HuH-7.5 (cell line): ENCODE measurements at regions not wholly inside any gene's neighbourhood (a gene's known extent, or its start where the extent isn't known, plus 50 kb on each side); places are given as distances from the start of the nearest gene placed in this dataset.
"Not testable (repeated sequence)": the region's sequence is repeated elsewhere in the genome, so short reads cannot be mapped to it uniquely, and the experiment has no call there.

Source experiments
- DNase-seq: peaks from one replicate; pipeline ENCODE4 v3.0.0; 2011; ENCODE audit warnings: low spot score

- no peak for DNase-seq
Measured at GRCh38 chr1:182003953-182004586, 57.4 kb downstream of the ZNF648 start.

- DNase-seq: no peak
Measured at GRCh38 chr1:182003025-182003725, 58.3 kb downstream of the ZNF648 start.

GRCh38 chr1:182002570-182002969 lies 58.9 kb downstream of the ZNF648 start:
- DNase-seq: no peak

- no peak for DNase-seq
Measured at GRCh38 chr1:181998858-181999257, 62.7 kb downstream of the ZNF648 start.

GRCh38 chr1:181992072-181992471 lies 69.4 kb downstream of the ZNF648 start:
- DNase-seq: no peak

GRCh38 chr1:181990728-181991127 lies 70.8 kb downstream of the ZNF648 start:
- no peak for DNase-seq

- no peak for DNase-seq
Measured at GRCh38 chr1:181989261-181989920, 72.1 kb downstream of the ZNF648 start.

- no peak for DNase-seq
Measured at GRCh38 chr1:181987996-181988395, 73.5 kb downstream of the ZNF648 start.

GRCh38 chr1:181987334-181987895 lies 74.1 kb downstream of the ZNF648 start:
- DNase-seq: no peak

- no peak for DNase-seq
Measured at GRCh38 chr1:181986907-181987305, 74.6 kb downstream of the ZNF648 start.

- DNase-seq: no peak
Measured at GRCh38 chr1:181985936-181986906, 75.3 kb downstream of the ZNF648 start.

- no peak for DNase-seq
Measured at GRCh38 chr1:181985281-181985680, 76.2 kb downstream of the ZNF648 start.

- DNase-seq: no peak
Measured at GRCh38 chr1:181984006-181984405, 77.5 kb downstream of the ZNF648 start.

GRCh38 chr1:181981821-181982220 lies 79.7 kb downstream of the ZNF648 start:
- no peak for DNase-seq

GRCh38 chr1:181972256-181972655 lies 89.3 kb downstream of the ZNF648 start:
- DNase-seq: no peak

GRCh38 chr1:181971424-181971823 lies 90.1 kb downstream of the ZNF648 start:
- no peak for DNase-seq

GRCh38 chr1:181969902-181970301 lies 91.6 kb downstream of the ZNF648 start:
- DNase-seq: no peak

- not testable (repeated sequence) for DNase-seq
Measured at GRCh38 chr1:181954696-181955095, 106.8 kb downstream of the ZNF648 start.

- not testable (repeated sequence) for DNase-seq
Measured at GRCh38 chr1:181954178-181954577, 107.3 kb downstream of the ZNF648 start.

- no peak for DNase-seq
Measured at GRCh38 chr1:181953596-181953995, 107.9 kb downstream of the ZNF648 start.

GRCh38 chr1:181951213-181951612 lies 110.3 kb downstream of the ZNF648 start:
- DNase-seq: no peak

GRCh38 chr1:181949500-181949899 lies 112.0 kb downstream of the ZNF648 start:
- no peak for DNase-seq
